BJ (cell line): ENCODE measurements at regions not wholly inside any gene's neighbourhood (a gene's known extent, or its start where the extent isn't known, plus 50 kb on each side); places are given as distances from the start of the nearest gene placed in this dataset.

Experiments
- CTCF ChIA-PET: fragments of 350-600 bp; formaldehyde crosslinking; extraction: SDS; loops from one replicate; lab custom pipeline; 2021; ENCODE audit warnings: antibody characterized with exemption, inconsistent platforms; lab: Yijun Ruan, JAX
- POLR2A ChIA-PET: fragments of 300-600 bp; sonication (Branson Sonifier 250); formaldehyde crosslinking; extraction: SDS; loops from one replicate; lab custom pipeline; 2021; ENCODE audit warnings: antibody characterized with exemption; lab: Charles Lee
- DNase-seq: peaks from one replicate; pipeline ENCODE4 v3.0.0-alpha.2; 2011; ENCODE audit warnings: low read depth
- H3K27me3 ChIP-seq: 2 replicates; pipeline ENCODE4 v1.6.0; 2011; ENCODE audit warnings: low read length; ENCODE audit not compliant: control insufficient read depth, insufficient read depth
- H3K36me3 ChIP-seq: 2 replicates; pipeline ENCODE4 v1.5.1; 2011; ENCODE audit warnings: low read length; ENCODE audit not compliant: control insufficient read depth, insufficient read depth
- H3K4me3 ChIP-seq: 2 replicates; pipeline ENCODE4 v1.5.1; 2011; ENCODE audit warnings: low read depth, mild to moderate bottlenecking, control low read depth, low read length
- TF ChIP-seq, protein P1 (sequence below): IDR thresholded peaks from 2 replicates; pipeline ENCODE4 v1.5.1; 2011; ENCODE audit warnings: low read depth, mild to moderate bottlenecking, control low read depth, inconsistent platforms, low read length, moderate library complexity; ENCODE audit not compliant: insufficient read depth

- no peak for DNase-seq
- Histone ChIP-seq H3K36me3 (no peaks in the 10 kb centered on the region), H3K27me3 (no peaks in the 10 kb centered on the region), H3K4me3 (no peak overlapping the region)
- ChIA-PET CTCF (no interaction called here), POLR2A (no interaction called here)
- TF ChIP-seq, protein P1, sequence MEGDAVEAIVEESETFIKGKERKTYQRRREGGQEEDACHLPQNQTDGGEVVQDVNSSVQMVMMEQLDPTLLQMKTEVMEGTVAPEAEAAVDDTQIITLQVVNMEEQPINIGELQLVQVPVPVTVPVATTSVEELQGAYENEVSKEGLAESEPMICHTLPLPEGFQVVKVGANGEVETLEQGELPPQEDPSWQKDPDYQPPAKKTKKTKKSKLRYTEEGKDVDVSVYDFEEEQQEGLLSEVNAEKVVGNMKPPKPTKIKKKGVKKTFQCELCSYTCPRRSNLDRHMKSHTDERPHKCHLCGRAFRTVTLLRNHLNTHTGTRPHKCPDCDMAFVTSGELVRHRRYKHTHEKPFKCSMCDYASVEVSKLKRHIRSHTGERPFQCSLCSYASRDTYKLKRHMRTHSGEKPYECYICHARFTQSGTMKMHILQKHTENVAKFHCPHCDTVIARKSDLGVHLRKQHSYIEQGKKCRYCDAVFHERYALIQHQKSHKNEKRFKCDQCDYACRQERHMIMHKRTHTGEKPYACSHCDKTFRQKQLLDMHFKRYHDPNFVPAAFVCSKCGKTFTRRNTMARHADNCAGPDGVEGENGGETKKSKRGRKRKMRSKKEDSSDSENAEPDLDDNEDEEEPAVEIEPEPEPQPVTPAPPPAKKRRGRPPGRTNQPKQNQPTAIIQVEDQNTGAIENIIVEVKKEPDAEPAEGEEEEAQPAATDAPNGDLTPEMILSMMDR = no peak
Measured at GRCh38 chrX:120739300-120739699, 109.4 kb upstream of the C1GALT1C1 start.

- DNase-seq = no peak
- TF ChIP-seq, protein P1 = no peak
- CTCF ChIA-PET = interaction anchor here (1.2 kb wide), 1 partner anchor 12 kb away, joined by 3 read pairs; no protein-coding TSS in a partner anchor
- Histone ChIP-seq H3K27me3 (no peaks in the 10 kb centered on the region), H3K36me3 (no peaks in the 10 kb centered on the region), H3K4me3 (no peak overlapping the region)
- POLR2A ChIA-PET = no interaction called here
Measured at GRCh38 chrX:120736989-120737388, 107.1 kb upstream of the C1GALT1C1 start.

DNA sequence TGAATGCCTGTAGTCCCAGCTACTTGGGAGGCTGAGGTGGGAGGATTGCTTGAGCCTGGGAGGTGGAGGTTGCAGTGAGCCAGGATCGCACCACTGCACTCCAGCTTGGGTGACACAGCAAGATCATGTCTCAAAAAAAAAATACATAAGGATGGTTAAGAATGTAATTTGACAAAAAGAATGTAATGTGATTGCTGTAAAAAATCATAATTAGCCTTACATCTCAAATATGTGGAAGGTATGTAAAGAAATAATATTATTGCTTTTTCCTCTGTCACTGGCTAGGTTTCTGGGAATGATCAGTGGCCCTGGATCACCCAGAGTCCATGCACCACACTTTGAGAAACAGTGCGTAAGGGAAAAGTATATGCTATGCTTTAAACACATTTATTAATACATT is 106.1 kb upstream of the C1GALT1C1 start:
- Histone ChIP-seq H3K36me3 (no peaks in the 10 kb centered on the region), H3K4me3 (no peak overlapping the region), H3K27me3 (no peaks in the 10 kb centered on the region)
- CTCF ChIA-PET = interaction anchor here (1.9 kb wide), 1 partner anchor 14 kb away, joined by 5 read pairs; no protein-coding TSS in a partner anchor
- POLR2A ChIA-PET = no interaction called here
- no peak for DNase-seq
- TF ChIP-seq, protein P1 = no peak

DNA sequence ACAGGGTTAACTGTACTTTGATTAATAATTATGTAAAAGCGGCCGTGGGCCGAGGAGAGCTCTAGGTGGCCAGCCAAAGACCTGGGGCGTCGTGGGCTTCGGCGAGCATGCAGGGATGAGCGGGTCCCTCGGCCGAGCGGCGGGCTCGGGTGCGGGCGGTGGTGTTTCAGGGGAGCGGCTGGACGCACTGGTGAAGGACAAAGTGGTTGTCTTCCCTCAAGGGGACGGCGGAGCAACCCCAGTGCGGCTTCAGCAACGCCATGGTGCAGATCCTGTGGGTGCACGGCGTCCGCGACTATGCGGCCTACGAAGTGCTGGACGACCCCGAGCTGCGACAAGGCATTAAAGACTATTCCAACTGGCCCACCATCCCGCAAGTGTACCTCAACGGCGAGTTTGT is 103.0 kb upstream of the C1GALT1C1 start:
- Histone ChIP-seq H3K4me3 (no peak overlapping the region), H3K36me3 (no peaks in the 10 kb centered on the region), H3K27me3 (no peaks in the 10 kb centered on the region)
- POLR2A ChIA-PET = no interaction called here
- TF ChIP-seq, protein P1 = no peak
- CTCF ChIA-PET = no interaction called here
- no peak for DNase-seq

DNA sequence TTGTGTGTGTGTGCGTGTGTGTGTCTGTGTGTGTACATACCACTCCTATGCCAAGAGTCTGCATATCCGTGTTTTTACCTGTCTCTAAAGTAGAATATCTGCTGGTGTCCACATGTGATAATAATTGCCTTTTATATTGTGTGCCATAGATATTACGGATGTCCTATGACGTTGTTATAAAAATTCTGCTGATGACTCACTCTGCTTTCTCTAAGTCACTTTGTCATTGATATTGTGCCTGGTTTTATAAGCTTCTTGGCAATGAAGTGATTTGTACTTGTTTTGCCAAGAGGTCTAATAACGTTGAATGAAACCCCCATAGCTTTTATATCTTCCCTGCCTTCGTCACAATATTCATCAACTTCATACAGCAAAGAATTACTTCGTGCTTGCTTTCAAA is 102.6 kb upstream of the C1GALT1C1 start:
- no peaks in the 10 kb centered on the region for H3K36me3 ChIP-seq
- TF ChIP-seq, protein P1 = no peak
- H3K4me3 ChIP-seq = no peak overlapping the region
- ChIA-PET POLR2A (no interaction called here), CTCF (no interaction called here)
- no peak for DNase-seq
- H3K27me3 ChIP-seq = no peaks in the 10 kb centered on the region
